Astrocyte of the spinal cord (primary cell): ENCODE measurements at regions not wholly inside any gene's neighbourhood (a gene's known extent, or its start where the extent isn't known, plus 50 kb on each side); places are given as distances from the start of the nearest gene placed in this dataset.

ENCODE experiments used
- DNase-seq: peaks from one replicate; pipeline ENCODE4 v3.0.0; 2011; ENCODE audit warnings: low read depth, low spot score
- H3K4me3 ChIP-seq: 2 replicates; pipeline ENCODE4 v1.5.1; 2011; ENCODE audit warnings: low read depth, mild to moderate bottlenecking, low read length, moderate library complexity
- in situ Hi-C: cut with HindIII; loops from 2 replicates; pipeline ENCODE4 v1.10.0; 2017; ENCODE audit warnings: low sequenced_read_pairs
- TF ChIP-seq, protein P1 (sequence below): IDR thresholded peaks from 2 replicates; pipeline ENCODE4 v1.5.1; 2012; ENCODE audit warnings: low read depth, mild to moderate bottlenecking, low read length, inconsistent platforms

DNA sequence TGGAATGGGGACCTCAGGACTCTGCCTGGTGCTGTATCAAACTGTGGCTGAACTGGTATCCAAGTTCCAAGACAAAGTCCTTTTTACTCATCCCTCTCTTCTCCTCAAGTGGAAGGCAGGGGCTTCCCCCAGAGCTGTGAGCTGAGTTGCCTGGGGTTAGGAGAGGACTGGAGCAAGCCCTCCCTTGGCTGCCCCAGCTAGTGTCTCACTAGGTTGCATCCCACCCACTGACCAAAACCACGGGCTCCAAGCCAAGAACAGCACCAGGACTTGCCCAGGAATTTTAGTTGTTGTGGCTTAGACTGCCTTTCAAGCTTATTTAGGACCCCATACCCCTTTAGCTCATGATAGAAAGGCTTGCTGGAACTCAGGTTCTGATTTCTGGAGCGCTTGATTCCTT is 158.7 kb upstream of the TNC start:
- in situ Hi-C loops = no loop called here
- DNase-seq = peak; percentile 65
- TF ChIP-seq, protein P1, sequence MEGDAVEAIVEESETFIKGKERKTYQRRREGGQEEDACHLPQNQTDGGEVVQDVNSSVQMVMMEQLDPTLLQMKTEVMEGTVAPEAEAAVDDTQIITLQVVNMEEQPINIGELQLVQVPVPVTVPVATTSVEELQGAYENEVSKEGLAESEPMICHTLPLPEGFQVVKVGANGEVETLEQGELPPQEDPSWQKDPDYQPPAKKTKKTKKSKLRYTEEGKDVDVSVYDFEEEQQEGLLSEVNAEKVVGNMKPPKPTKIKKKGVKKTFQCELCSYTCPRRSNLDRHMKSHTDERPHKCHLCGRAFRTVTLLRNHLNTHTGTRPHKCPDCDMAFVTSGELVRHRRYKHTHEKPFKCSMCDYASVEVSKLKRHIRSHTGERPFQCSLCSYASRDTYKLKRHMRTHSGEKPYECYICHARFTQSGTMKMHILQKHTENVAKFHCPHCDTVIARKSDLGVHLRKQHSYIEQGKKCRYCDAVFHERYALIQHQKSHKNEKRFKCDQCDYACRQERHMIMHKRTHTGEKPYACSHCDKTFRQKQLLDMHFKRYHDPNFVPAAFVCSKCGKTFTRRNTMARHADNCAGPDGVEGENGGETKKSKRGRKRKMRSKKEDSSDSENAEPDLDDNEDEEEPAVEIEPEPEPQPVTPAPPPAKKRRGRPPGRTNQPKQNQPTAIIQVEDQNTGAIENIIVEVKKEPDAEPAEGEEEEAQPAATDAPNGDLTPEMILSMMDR = no peak
- no peak overlapping the region for H3K4me3 ChIP-seq

DNA sequence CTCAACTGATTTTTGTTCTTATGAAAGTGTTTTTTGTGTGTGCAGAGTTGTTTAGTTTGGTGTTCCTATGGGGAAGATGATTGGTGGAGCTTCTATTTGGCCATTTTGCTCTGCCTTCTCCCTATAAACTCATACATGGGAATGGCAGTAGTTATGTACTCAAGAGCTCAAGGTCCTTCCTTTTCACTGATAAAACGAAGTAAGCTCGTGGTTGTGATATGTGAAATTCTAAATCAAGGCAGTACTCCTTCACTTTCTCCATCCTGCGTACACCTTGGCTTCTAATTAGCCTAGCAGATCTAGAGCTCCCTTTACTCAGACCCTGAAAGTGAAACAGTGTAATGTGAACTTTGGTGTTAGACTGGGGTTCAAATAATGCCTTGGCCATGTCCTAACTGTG is 159.3 kb upstream of the TNC start:
- in situ Hi-C loops = no loop called here
- no peak for DNase-seq
- H3K4me3 ChIP-seq = no peak overlapping the region
- TF ChIP-seq, protein P1 = no peak

DNA sequence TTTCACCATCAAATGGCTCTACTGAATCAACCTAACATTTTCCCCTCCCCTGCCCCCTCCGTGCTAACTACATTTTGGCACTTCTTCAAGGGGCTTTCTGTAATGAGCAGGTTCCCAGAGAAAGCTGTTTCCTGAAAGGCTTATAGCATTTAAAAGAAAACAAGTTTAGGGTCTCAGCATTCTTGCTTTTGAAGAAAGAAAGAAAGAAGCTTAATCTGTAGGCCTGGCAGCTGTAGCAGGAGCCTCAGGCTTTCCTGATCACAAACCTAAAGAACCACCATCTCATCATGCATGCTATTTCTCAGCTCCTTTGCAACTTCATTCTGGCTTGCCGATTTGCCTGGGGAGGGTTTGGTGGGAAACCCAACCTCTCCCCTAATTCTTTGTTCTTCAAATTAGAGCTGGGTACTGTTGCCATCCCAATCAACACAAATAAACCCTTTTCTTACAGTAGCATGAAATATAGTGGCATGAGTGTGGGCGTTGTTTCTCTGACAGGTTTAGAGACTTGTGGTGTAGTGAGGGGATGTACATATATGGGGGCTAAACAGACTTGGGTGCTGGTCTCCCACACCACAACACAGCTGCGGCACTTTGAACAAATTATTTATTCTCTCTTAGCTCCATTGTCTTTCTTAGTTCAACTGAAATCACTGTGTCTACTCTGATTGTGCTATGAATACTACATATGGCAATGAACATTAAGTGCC is 160.5 kb upstream of the TNC start:
- no peak overlapping the region for H3K4me3 ChIP-seq
- peak; percentile 9 for DNase-seq
- TF ChIP-seq, protein P1 = no peak
- in situ Hi-C loops = no loop called here

DNA sequence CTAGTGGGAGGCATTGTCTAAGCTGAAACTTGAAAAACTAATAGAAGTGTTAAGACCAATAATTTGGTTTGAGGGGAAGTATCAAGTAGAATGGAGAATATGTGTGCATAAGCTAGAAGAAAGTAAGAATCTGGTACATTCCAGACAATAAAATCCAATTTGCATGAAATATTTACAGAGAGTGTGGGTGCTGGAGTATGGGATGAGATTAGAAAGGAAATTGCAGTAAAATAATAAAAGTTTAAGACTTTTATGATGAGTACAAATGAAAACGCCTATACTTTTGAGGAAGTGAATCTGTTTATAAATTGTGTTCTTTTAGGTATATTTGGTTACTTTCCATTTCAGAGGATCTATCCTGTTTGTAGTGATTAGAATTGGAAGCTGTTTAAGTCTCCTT is 165.4 kb upstream of the TNC start:
- in situ Hi-C loops = no loop called here
- DNase-seq = no peak
- TF ChIP-seq, protein P1 = no peak
- H3K4me3 ChIP-seq = no peak overlapping the region

DNA sequence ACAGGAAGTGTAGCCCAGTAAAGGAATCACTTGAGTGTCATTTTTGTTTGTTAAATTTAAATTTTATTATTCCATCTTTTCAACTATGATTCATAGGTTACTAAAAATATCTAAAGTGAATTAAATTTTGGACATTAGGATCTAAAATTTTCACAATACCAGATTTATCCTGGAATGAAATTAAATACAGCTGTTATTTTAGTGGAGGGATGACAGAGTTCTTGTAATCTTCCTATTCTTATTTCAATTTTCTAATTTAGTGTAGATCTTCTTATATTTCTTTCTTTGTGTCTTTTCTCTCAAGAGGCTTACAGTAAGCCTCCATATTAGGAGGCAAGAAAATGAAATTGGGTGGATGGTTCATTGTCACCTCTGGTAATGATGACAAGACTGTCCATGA is 167.9 kb upstream of the TNC start:
- in situ Hi-C loops = no loop called here
- no peak overlapping the region for H3K4me3 ChIP-seq
- TF ChIP-seq, protein P1 = no peak
- no peak for DNase-seq

DNA sequence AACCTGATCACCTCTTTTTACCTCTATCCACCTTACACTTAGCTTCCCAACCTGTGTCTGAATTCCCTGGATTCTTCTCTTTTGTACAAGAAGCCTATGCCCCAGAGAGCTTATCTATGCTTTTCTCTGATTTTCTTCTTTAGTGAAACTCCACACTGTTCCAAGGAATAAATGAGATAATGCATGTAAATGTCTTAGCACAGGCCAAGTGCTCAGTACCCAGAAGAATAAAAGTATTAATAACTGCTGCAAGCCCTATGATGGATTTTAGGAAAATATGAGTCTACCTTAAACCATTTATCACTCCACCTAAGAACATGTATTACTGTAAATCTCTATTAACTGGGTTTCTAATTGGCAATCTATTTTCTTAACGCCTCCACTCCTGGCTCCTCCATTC is 168.5 kb upstream of the TNC start:
- no peak for DNase-seq
- H3K4me3 ChIP-seq = no peak overlapping the region
- TF ChIP-seq, protein P1 = no peak
- in situ Hi-C loops = no loop called here

DNA sequence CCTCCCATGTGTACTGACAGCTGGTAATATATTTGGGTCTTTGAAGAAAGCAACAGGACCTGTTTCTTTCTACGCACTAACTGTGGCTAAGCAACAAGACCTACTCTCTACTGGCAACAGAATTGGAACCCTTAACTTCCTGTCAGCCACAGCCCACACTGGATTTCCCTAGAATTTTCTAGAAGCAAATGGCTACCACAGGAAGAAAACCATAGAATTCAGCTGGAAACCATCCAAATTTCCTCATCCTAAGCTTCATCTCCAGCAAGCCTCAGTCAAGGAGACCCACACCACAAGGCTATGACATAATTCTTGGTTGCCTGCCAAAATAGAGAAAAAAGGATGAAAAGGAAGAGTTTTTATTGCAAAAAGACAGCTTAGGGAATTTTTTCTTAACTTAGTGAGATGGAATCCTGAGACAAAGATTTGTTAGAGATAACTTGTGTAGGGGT is 171.8 kb upstream of the TNC start:
- TF ChIP-seq, protein P1 = no peak
- DNase-seq = peak; percentile 87
- no peak overlapping the region for H3K4me3 ChIP-seq
- in situ Hi-C loops = no loop called here
